ENCODE measurements at regions not wholly inside any gene's neighbourhood (a gene's known extent, or its start where the extent isn't known, plus 50 kb on each side); places are given as distances from the start of the nearest gene placed in this dataset.

DNA sequence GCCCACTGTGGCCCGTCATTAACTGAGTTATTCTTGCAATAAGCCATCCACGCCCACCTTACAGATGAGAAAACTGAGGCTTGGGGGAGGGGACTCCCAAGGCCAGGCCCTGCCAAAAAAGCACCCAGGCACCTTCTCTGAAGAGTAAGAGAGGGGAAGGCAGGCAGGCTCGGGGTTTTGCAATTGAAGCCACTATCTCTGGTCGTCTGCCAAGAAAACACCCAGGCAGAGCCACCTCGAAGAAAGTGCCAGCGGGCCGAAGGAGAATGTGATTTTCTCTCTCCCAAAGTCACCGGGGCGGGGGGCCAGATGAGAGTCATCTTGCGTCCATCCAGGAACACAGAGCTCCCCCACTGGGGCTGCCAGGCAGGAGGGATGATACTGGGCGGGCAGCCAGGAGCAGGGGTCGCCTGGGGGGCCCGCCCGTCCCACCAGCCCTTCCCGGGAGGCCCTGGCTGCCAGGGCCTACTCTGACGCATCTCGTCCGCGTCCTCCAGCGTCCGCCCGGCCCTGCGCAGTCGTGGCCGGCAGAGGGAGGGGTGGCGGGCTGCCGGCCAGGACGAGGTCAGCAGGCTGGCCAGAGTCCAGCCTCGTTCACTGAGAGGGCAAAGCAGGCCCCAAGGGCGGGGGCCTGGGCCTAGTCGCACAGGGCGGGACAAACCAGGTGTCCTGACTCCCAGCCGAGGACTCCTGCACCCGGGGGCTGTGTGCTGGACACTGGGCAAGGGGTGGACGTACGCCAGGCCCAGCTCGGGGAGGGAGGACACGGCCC, 74.3 kb downstream of the RFLNA start:
- no peak for TF ChIP-seq POLR2A (IDR thresholded peaks at IDR 0.05; ENCODE audit: low read depth, low read length)
- no peak for TF ChIP-seq POU2F2 (IDR thresholded peaks at IDR 0.05; ENCODE audit: low read depth, low read length)
- TF ChIP-seq POLR2AphosphoS5 (IDR thresholded peaks at IDR 0.05; ENCODE audit: low read depth, low read length): no peak
- TF ChIP-seq TAF1 (IDR thresholded peaks at IDR 0.05; ENCODE audit: low read depth, low read length): no peak
- no peak for TF ChIP-seq PAX5 (IDR thresholded peaks at IDR 0.05; ENCODE audit: insufficient read depth, low read length, severe bottlenecking)

Measured in GM12891 (cell line).